LNCAP (cell line): ENCODE measurements at regions not wholly inside any gene's neighbourhood (a gene's known extent, or its start where the extent isn't known, plus 50 kb on each side); places are given as distances from the start of the nearest gene placed in this dataset.

Experiments used
- CTCF ChIP-seq: fragments of 450-650 bp; IDR thresholded peaks from 2 replicates; pipeline ENCODE4 v1.5.1; 2017; ENCODE audit warnings: mild to moderate bottlenecking

- no peak for TF ChIP-seq CTCF
Observed at GRCh38 chr18:41828137-41828536, 126.9 kb upstream of the PIK3C3 start.

- TF ChIP-seq CTCF, result no peak
Observed at GRCh38 chr18:41820784-41821183, 134.2 kb upstream of the PIK3C3 start.

DNA sequence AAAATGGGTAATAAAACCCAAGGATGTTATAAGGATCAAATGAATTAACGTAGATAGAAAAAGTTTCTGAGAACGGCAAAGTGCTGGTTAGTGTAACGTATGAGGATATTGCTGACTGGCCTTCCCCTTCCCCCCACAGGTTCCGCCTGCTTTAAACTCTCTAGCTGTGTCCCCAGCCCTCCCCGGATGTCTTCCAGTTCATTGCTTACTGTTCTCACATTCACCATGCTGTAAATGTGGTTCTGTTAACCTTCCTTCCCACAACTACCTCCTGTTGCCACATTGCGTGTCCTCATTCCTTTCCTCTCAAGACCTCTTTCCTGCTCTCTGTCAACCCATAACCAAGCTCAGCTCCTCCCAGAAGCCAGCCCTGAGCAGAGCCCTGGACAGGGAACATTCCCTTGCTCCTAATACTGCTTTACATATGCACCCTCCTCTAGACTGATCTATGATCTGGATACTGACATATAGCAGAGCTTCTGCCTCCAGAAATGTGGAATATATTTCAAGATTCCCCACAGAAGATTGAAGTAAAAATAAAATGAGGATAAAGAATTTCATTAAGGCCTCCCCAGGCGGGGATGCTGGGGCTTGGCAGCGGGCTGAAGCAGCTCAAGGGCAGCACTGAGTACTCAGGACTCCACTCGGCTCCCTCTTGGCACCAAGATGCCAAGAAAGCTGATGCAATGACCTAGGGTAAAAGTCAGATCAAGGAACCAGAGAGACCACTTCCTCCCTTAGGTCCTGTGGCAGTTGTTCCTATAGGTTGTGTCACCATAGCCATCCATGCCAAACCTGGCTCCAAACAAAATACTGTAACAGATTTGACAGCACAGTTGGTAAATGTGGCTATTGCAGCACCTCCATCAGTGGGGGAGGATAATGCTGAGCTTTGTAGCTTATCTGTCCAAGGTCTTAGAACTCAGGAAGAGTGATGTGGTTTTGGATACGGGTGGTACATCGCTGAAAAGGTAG is 136.4 kb upstream of the PIK3C3 start:
- TF ChIP-seq CTCF, result no peak

- TF ChIP-seq CTCF, result no peak
Observed at GRCh38 chr18:41814651-41815050, 140.4 kb upstream of the PIK3C3 start.

DNA sequence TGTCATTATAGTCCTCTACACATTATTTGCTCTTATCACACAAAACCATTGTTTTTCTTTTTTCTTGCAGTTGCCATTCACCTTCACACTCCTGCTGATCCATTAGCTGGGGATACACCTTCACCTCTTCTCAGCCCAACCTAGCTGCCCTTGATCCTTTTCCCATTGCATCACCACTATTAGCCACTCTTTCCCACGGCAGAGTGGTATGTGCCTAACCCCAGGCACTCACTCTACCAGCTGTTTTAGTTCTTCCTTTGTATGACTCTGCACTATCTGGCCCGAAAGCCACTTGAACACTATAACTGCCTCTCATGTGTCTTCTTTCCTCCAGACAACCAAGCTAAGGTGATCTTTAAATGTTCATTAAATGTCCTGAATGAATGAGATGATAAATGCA is 145.4 kb upstream of the PIK3C3 start:
- no peak for TF ChIP-seq CTCF

- no peak for TF ChIP-seq CTCF
Observed at GRCh38 chr18:41805341-41805740, 149.7 kb upstream of the PIK3C3 start.

- no peak for TF ChIP-seq CTCF
Observed at GRCh38 chr18:41798879-41799278, 156.2 kb upstream of the PIK3C3 start.
